Fibroblast of pulmonary artery (primary cell): ENCODE measurements at regions not wholly inside any gene's neighbourhood (a gene's known extent, or its start where the extent isn't known, plus 50 kb on each side); places are given as distances from the start of the nearest gene placed in this dataset.
A peak's percentile ranks its signal among the peaks of the same experiment; 100 is the strongest.

Experiments used
- DNase-seq: peaks from one replicate; pipeline ENCODE4 v3.0.0-alpha.2; 2010; ENCODE audit warnings: low read depth
- H3K4me3 ChIP-seq: replicated peaks from 2 replicates; pipeline ENCODE4 v1.5.1; 2011; ENCODE audit warnings: low read depth, mild to moderate bottlenecking, control low read depth, low read length, moderate library complexity
- CTCF ChIP-seq: IDR thresholded peaks from 2 replicates; pipeline ENCODE4 v1.5.1; 2011; ENCODE audit warnings: mild to moderate bottlenecking, control low read depth, low read length, inconsistent platforms; ENCODE audit errors: missing control alignments

- no peak overlapping the region for H3K4me3 ChIP-seq
- peak; percentile 89 for DNase-seq
- TF ChIP-seq CTCF, result no peak
Observed at GRCh38 chr13:77980592-77980991, 62.0 kb upstream of the EDNRB start.

- DNase-seq, result peak; percentile 27
- no peak for TF ChIP-seq CTCF
- H3K4me3 ChIP-seq, result no peak overlapping the region
Observed at GRCh38 chr13:77979721-77980385, 61.2 kb upstream of the EDNRB start.

GRCh38 chr13:77975358-77976042 is 56.9 kb upstream of the EDNRB start:
- no peak for TF ChIP-seq CTCF
- no peak overlapping the region for H3K4me3 ChIP-seq
- no peak for DNase-seq

GRCh38 chr13:77969299-77969698 is 50.7 kb upstream of the EDNRB start:
- no peak overlapping the region for H3K4me3 ChIP-seq
- TF ChIP-seq CTCF, result no peak
- DNase-seq, result no peak
